ENCODE measurements at regions not wholly inside any gene's neighbourhood (a gene's known extent, or its start where the extent isn't known, plus 50 kb on each side); places are given as distances from the start of the nearest gene placed in this dataset.

DNA sequence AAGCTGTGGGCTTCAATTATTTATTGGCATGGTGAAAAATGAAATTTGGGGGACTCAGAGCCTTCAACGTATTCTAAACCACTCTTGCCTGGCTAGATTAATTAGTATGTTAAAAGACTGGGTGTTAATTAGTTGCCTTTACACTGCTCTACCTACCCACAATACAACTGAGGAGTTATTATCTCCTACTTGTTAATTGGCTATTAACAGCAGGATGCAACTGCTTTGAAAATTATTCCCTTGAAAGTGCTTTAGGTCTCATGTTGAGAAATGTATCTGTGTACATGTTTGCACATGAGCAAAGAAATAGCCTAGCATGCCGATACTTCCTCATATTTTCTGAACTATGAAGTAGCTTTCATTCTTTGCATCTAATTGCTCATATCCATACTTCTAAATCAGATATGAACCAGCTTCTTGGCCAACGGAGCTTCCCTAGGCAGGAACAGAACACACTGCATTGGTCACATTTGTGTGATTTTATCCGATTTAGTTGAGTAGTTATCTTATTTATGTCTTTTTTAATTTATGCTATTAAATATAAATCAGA is 155.8 kb downstream of the GPAM start (continued):
- TF ChIP-seq, protein P1, sequence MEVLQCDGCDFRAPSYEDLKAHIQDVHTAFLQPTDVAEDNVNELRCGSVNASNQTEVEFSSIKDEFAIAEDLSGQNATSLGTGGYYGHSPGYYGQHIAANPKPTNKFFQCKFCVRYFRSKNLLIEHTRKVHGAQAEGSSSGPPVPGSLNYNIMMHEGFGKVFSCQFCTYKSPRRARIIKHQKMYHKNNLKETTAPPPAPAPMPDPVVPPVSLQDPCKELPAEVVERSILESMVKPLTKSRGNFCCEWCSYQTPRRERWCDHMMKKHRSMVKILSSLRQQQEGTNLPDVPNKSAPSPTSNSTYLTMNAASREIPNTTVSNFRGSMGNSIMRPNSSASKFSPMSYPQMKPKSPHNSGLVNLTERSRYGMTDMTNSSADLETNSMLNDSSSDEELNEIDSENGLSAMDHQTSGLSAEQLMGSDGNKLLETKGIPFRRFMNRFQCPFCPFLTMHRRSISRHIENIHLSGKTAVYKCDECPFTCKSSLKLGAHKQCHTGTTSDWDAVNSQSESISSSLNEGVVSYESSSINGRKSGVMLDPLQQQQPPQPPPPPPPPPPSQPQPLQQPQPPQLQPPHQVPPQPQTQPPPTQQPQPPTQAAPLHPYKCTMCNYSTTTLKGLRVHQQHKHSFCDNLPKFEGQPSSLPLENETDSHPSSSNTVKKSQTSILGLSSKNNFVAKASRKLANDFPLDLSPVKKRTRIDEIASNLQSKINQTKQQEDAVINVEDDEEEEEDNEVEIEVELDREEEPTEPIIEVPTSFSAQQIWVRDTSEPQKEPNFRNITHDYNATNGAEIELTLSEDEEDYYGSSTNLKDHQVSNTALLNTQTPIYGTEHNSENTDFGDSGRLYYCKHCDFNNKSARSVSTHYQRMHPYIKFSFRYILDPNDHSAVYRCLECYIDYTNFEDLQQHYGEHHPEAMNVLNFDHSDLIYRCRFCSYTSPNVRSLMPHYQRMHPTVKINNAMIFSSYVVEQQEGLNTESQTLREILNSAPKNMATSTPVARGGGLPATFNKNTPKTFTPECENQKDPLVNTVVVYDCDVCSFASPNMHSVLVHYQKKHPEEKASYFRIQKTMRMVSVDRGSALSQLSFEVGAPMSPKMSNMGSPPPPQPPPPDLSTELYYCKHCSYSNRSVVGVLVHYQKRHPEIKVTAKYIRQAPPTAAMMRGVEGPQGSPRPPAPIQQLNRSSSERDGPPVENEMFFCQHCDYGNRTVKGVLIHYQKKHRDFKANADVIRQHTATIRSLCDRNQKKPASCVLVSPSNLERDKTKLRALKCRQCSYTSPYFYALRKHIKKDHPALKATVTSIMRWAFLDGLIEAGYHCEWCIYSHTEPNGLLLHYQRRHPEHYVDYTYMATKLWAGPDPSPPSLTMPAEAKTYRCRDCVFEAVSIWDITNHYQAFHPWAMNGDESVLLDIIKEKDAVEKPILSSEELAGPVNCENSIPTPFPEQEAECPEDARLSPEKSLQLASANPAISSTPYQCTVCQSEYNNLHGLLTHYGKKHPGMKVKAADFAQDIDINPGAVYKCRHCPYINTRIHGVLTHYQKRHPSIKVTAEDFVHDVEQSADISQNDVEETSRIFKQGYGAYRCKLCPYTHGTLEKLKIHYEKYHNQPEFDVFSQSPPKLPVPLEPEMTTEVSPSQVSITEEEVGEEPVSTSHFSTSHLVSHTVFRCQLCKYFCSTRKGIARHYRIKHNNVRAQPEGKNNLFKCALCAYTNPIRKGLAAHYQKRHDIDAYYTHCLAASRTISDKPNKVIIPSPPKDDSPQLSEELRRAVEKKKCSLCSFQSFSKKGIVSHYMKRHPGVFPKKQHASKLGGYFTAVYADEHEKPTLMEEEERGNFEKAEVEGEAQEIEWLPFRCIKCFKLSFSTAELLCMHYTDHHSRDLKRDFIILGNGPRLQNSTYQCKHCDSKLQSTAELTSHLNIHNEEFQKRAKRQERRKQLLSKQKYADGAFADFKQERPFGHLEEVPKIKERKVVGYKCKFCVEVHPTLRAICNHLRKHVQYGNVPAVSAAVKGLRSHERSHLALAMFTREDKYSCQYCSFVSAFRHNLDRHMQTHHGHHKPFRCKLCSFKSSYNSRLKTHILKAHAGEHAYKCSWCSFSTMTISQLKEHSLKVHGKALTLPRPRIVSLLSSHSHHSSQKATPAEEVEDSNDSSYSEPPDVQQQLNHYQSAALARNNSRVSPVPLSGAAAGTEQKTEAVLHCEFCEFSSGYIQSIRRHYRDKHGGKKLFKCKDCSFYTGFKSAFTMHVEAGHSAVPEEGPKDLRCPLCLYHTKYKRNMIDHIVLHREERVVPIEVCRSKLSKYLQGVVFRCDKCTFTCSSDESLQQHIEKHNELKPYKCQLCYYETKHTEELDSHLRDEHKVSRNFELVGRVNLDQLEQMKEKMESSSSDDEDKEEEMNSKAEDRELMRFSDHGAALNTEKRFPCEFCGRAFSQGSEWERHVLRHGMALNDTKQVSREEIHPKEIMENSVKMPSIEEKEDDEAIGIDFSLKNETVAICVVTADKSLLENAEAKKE (CRISPR knock-in tag; IDR thresholded peaks at IDR 0.05) = no peak
- no peak for TF ChIP-seq STAT1 (IDR thresholded peaks at IDR 0.05; ENCODE audit: unreplicated experiment)
- TF ChIP-seq JUNB (IDR thresholded peaks at IDR 0.05; ENCODE audit: unreplicated experiment) = no peak
- TF ChIP-seq NANOG (IDR thresholded peaks at IDR 0.05; ENCODE audit: borderline replicate concordance) = no peak
- TF ChIP-seq ZNF331 (CRISPR knock-in tag; IDR thresholded peaks at IDR 0.05; ENCODE audit: low read depth) = no peak
- TF ChIP-seq POLR2AphosphoS5 (IDR thresholded peaks at IDR 0.05; ENCODE audit: low read depth) = no peak
- no peak for TF ChIP-seq ZNF114 (CRISPR knock-in tag; IDR thresholded peaks at IDR 0.05)

DNA sequence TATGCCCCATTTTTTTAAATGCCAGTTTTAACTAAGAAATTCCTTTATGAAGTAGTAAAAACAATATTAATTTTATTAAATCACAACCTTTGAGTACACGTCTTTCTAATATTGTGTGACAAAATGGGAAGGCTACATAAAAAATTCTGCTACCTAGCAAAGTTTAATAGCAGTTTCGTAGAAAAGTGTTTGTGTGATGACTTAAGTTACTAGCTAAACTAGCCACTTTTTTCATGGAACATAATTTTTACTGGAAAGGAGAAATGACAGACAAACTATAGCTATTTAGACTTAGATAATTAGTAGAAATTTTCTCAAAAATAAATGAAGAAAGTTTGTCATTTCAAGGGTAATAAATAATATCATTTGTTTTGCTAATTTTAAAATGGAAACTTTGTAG is 153.1 kb downstream of the GPAM start:
- Histone ChIP-seq H3K9me2 (ENCODE audit: insufficient read depth) (peaks cover 5% of the 10 kb centered on the region; the same call in 1 of the 2 replicates), H4K20me1 (replicated peaks; ENCODE audit: insufficient read depth) (no peaks in the 10 kb centered on the region), H3K4me3 (no peak overlapping the region), H3K4me2 (no peak overlapping the region), H3K27me3 (ENCODE audit: insufficient read depth) (no peaks in the 10 kb centered on the region), H3K36me3 (ENCODE audit: insufficient read depth) (no peaks in the 10 kb centered on the region), H3K27ac (ENCODE audit: low read depth) (no peak overlapping the region), H3K79me2 (replicated peaks; ENCODE audit: insufficient read depth) (no peaks in the 10 kb centered on the region), H2AFZ (no peak overlapping the region), H3K4me1 (ENCODE audit: insufficient read depth) (no peaks in the 10 kb centered on the region), H3F3A (replicated peaks; ENCODE audit: low read depth) (no peaks in the 10 kb centered on the region)
- Mint-ChIP-seq H3K36me3 (ENCODE audit: low read depth) (no peaks in the 10 kb centered on the region), H3K4me3 (no peak overlapping the region), H3K4me1 (no peaks in the 10 kb centered on the region), H3K27me3 (ENCODE audit: insufficient read depth, low read depth, poor library complexity) (no peaks in the 10 kb centered on the region), H3K9me3 (peaks cover 19% of the 10 kb centered on the region; the same call in 2 of the 3 replicates), H3K27ac (no peak overlapping the region)
- TF ChIP-seq STAT1 (IDR thresholded peaks at IDR 0.05; ENCODE audit: unreplicated experiment) = no peak
- TF ChIP-seq, protein P2, sequence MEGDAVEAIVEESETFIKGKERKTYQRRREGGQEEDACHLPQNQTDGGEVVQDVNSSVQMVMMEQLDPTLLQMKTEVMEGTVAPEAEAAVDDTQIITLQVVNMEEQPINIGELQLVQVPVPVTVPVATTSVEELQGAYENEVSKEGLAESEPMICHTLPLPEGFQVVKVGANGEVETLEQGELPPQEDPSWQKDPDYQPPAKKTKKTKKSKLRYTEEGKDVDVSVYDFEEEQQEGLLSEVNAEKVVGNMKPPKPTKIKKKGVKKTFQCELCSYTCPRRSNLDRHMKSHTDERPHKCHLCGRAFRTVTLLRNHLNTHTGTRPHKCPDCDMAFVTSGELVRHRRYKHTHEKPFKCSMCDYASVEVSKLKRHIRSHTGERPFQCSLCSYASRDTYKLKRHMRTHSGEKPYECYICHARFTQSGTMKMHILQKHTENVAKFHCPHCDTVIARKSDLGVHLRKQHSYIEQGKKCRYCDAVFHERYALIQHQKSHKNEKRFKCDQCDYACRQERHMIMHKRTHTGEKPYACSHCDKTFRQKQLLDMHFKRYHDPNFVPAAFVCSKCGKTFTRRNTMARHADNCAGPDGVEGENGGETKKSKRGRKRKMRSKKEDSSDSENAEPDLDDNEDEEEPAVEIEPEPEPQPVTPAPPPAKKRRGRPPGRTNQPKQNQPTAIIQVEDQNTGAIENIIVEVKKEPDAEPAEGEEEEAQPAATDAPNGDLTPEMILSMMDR (conservative IDR thresholded peaks at IDR 0.05; ENCODE audit: low read depth in 2 of 2) = no peak
- no peak for TF ChIP-seq EZH2phosphoT487 (IDR thresholded peaks at IDR 0.05; ENCODE audit: unreplicated experiment)
- no peak for ATAC-seq
- DNase-seq (ENCODE audit: low spot score) = no peak
